ENCODE measurements at regions not wholly inside any gene's neighbourhood (a gene's known extent, or its start where the extent isn't known, plus 50 kb on each side); places are given as distances from the start of the nearest gene placed in this dataset.

DNA sequence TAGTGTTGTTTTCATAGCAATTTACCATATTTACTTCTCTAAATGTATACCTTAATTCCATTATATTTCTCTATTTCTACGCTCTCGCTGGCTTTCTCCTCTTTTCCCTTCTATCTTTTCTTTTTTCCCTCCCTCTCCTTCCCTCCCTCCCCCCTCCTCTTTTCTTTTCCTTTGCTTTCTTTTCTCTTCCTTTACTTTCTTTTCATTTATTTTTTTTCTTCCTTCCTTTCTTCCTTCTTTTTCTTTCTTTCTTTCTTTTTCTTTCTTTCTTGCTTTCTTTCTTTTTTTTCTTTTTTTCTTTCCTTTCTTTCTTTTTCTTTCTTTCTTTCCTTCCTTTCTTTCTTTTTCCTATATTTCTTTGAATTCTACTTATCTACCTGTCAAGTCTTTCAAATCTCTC lies 533.0 kb upstream of the POT1 start:
- H3K4me3 ChIP-seq (replicated peaks in 1 of 2; ENCODE audit: low read depth in 2 of 2, low read length in 2 of 2) = no peak overlapping the region
- TF ChIP-seq, protein P1, sequence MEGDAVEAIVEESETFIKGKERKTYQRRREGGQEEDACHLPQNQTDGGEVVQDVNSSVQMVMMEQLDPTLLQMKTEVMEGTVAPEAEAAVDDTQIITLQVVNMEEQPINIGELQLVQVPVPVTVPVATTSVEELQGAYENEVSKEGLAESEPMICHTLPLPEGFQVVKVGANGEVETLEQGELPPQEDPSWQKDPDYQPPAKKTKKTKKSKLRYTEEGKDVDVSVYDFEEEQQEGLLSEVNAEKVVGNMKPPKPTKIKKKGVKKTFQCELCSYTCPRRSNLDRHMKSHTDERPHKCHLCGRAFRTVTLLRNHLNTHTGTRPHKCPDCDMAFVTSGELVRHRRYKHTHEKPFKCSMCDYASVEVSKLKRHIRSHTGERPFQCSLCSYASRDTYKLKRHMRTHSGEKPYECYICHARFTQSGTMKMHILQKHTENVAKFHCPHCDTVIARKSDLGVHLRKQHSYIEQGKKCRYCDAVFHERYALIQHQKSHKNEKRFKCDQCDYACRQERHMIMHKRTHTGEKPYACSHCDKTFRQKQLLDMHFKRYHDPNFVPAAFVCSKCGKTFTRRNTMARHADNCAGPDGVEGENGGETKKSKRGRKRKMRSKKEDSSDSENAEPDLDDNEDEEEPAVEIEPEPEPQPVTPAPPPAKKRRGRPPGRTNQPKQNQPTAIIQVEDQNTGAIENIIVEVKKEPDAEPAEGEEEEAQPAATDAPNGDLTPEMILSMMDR (IDR thresholded peaks at IDR 0.05; ENCODE audit: low read depth, low read length) = no peak
- DNase-seq (ENCODE audit: low read depth in 2 of 2) = no peak

DNA sequence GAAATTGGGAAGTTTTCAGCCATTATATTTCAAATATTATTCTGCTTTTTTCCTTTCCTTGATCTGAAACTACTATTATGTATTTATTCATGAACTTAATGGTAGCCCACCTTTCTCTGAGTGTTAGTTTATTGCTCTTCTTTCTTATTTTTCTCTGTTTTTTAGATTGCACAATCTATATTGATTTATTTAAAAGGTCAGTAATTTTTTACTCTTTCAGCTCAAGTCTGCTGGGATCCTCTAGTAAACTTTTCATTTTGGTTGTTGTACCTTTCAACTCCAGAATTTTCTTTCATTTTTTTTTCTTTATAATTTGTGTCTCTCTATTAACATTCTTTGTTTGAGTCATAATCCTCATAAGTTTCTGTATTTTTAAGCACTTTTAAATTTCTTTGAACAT lies 529.4 kb upstream of the POT1 start:
- TF ChIP-seq, protein P1 (IDR thresholded peaks at IDR 0.05; ENCODE audit: low read depth, low read length) = no peak
- no peak for DNase-seq (ENCODE audit: low read depth in 2 of 2)
- no peak overlapping the region for H3K4me3 ChIP-seq (replicated peaks in 1 of 2; ENCODE audit: low read depth in 2 of 2, low read length in 2 of 2)

DNA sequence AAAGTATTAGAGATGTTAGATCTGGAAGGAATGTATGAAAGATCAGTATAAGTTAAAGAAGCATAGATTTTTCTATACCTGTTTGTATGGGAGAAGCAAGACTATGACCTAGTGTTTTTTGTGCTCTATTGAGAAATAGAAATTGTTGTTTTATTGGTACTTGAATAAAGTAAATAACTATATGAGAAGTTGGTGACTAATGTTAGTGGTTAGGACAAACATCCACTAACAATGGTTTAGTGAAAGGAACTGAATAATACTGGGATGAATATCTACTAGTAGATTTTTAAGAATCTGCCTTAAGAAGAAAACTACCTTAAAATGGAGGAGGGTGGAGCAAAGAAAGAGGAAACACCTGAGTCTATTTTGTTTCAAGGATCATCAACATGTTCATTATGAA lies 521.1 kb upstream of the POT1 start:
- TF ChIP-seq, protein P1 (IDR thresholded peaks at IDR 0.05; ENCODE audit: low read depth, low read length) = no peak
- no peak for DNase-seq (ENCODE audit: low read depth in 2 of 2)
- no peak overlapping the region for H3K4me3 ChIP-seq (replicated peaks in 1 of 2; ENCODE audit: low read depth in 2 of 2, low read length in 2 of 2)

DNA sequence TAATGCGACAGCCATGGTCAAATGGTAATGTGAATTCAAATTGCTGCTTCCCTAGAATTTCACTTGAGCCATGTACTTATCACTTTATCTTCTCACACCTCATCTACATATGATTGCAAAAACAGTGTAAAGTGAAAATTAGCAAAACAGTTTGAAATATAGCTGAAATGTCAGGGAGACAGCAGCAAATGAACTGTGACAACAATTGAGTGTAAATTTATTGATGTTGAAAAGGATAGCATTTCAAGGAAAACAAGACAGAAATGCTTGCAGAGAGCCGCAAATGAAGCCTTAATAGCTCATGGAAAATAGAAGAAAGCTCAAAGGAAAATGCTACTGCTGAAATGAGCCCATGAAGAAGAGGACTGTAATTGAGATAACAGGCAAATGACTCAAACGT lies 516.2 kb upstream of the POT1 start:
- no peak overlapping the region for H3K4me3 ChIP-seq (replicated peaks in 1 of 2; ENCODE audit: low read depth in 2 of 2, low read length in 2 of 2)
- no peak for DNase-seq (ENCODE audit: low read depth in 2 of 2)
- TF ChIP-seq, protein P1 (IDR thresholded peaks at IDR 0.05; ENCODE audit: low read depth, low read length) = no peak

DNA sequence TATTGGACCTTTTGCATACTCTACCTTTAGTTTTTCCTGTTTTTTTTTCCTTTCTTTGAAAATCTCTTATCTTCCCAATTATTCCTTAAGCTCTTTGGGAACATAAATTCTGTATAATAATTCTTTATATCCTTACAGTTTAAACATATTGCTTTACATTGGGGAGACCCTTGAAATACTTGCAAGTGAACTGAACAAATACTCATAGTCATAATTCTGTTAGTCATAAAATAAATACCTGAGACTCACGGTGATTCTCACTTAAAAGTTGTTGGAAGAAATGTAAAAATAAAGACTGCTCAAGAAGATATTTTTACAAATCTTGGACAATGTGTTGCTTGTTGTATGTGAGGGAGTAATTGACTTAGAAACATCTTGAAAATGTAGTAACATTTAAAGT lies 515.2 kb upstream of the POT1 start:
- no peak for DNase-seq (ENCODE audit: low read depth in 2 of 2)
- H3K4me3 ChIP-seq (replicated peaks in 1 of 2; ENCODE audit: low read depth in 2 of 2, low read length in 2 of 2) = no peak overlapping the region
- TF ChIP-seq, protein P1 (IDR thresholded peaks at IDR 0.05; ENCODE audit: low read depth, low read length) = no peak

DNA sequence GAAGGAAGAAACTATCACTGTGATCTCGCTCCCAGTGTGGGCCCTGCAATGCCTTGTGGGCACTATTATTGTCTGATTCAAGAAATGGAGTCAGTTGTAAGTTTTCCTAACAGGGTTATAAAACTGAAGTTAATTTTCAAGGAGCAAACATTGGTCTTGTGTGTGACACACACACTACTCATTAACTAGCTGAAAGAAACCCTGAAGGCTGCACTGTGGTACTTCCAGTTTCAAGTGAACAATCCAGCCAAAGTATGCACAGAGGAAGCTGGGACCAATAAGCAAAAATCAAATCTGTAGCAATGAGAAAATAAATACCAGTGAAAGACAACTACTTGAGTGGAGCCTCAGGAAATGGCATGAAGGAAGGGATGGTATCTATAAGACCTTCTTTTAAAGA lies 506.6 kb upstream of the POT1 start:
- no peak for DNase-seq (ENCODE audit: low read depth in 2 of 2)
- TF ChIP-seq, protein P1 (IDR thresholded peaks at IDR 0.05; ENCODE audit: low read depth, low read length) = no peak
- H3K4me3 ChIP-seq (replicated peaks in 1 of 2; ENCODE audit: low read depth in 2 of 2, low read length in 2 of 2) = no peak overlapping the region

DNA sequence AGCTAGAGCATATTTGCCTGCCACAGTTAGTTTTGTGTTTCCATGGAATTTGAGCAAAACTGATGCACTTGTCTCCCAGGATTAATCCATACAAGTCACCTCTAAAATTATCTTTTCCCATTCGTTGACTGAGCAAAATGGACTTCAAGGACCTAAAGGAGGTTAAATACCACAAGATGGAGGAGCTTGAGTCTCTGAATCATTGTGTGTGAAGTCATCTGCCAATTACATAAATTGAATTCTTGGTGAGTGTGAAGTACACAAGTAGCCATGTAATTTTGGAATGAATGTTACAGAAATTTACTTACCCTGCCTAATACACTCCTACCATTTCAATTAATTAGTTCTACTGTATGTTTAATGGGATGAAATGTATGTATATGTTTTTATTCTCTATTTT lies 501.7 kb upstream of the POT1 start:
- no peak overlapping the region for H3K4me3 ChIP-seq (replicated peaks in 1 of 2; ENCODE audit: low read depth in 2 of 2, low read length in 2 of 2)
- TF ChIP-seq, protein P1 (IDR thresholded peaks at IDR 0.05; ENCODE audit: low read depth, low read length) = no peak
- DNase-seq (ENCODE audit: low read depth in 2 of 2) = no peak

Measured in cardiac fibroblast (primary cell).